ENCODE measurements at regions not wholly inside any gene's neighbourhood (a gene's known extent, or its start where the extent isn't known, plus 50 kb on each side); places are given as distances from the start of the nearest gene placed in this dataset.

DNA sequence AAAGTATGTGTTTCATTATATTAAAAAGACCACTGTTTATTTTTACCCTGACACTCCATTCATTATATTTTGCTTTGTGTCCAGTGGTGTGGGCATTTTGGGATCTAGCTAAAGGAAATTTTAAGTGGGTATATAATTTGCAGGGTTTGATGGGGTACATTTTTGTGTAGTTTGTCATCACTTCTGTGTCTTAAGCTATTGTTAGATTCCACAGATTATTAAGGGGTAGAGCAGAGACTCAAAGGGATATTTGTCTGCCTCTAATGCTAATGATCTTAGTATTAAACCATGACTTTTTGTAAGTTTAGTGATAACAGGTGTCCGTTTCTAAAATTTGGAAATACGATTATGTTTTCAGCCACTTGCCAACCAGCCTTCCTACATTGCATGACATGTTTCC is 731.6 kb downstream of the BRINP1 start:
- no peaks in the 10 kb centered on the region for H3K27me3 Mint-ChIP-seq (ENCODE audit: low read depth)

More for the DNA sequence above, 731.6 kb downstream of the BRINP1 start:
- no peaks in the 10 kb centered on the region for H3K4me1 ChIP-seq (ENCODE audit: insufficient read depth, low read length)
- WGBS (ENCODE audit: extremely low coverage, insufficient read length, low lambda C conversion rate), result no CpG with 5 or more reads among the region's 2 CpGs
- H2AFZ ChIP-seq (ENCODE audit: low read length), result no peak overlapping the region
- H2BK5ac ChIP-seq (ENCODE audit: insufficient read length, low read length), result no peak overlapping the region
- peaks cover 8 to 25% (median 10%) of the 10 kb centered on the region in 3 experiments for H3K36me3 Mint-ChIP-seq (ENCODE audit: insufficient read depth in 1 of 3, low read depth in 3 of 3)
- no peak overlapping the region for H2BK120ac ChIP-seq (ENCODE audit: low read depth, low read length, poor library complexity, severe bottlenecking)
- H4K8ac ChIP-seq (replicated peaks; ENCODE audit: insufficient read length, low read depth, low read length), result no peak overlapping the region
- no peaks in the 10 kb centered on the region for H4K20me1 ChIP-seq (ENCODE audit: control insufficient read depth, insufficient read depth, insufficient read length)
- H2BK12ac ChIP-seq (ENCODE audit: insufficient read length, low read depth, low read length), result no peak overlapping the region
- no peak overlapping the region for H2AK5ac ChIP-seq (ENCODE audit: insufficient read length, low read length)
- peaks cover 26 to 30% of the 10 kb centered on the region in 2 experiments for H3K9me3 Mint-ChIP-seq
- no peak overlapping the region for H3K4ac ChIP-seq (ENCODE audit: low read depth, low read length)
- H4K5ac ChIP-seq (ENCODE audit: insufficient read length, low read depth, low read length), result no peak overlapping the region
- H2BK15ac ChIP-seq (ENCODE audit: low read depth, low read length), result no peak overlapping the region
- no peak overlapping the region for H3K23ac ChIP-seq (ENCODE audit: insufficient read length, low read depth, low read length)
- H2BK20ac ChIP-seq (ENCODE audit: low read depth, low read length, poor library complexity, severe bottlenecking), result no peak overlapping the region
- no peaks in the 10 kb centered on the region for H3K23me2 ChIP-seq (ENCODE audit: insufficient read length, low read depth, low read length, poor library complexity, severe bottlenecking)
- no peak overlapping the region for H3K27ac Mint-ChIP-seq
- no peaks in the 10 kb centered on the region for H3K27me3 ChIP-seq (ENCODE audit: insufficient read depth, low read length)
- H3K9me3 ChIP-seq (ENCODE audit: control insufficient read depth, low read depth, low read length), result no peaks in the 10 kb centered on the region
- H3K14ac ChIP-seq (ENCODE audit: insufficient read depth, low read length), result no peak overlapping the region
- H3K9ac ChIP-seq (ENCODE audit: extremely low read depth, insufficient read length, low read length), result no peak overlapping the region
- H3K79me2 ChIP-seq (ENCODE audit: insufficient read depth, low read length), result no peaks in the 10 kb centered on the region
- no peak overlapping the region for H3K27ac ChIP-seq (ENCODE audit: insufficient read length, low read depth, low read length)
- H3K18ac ChIP-seq (ENCODE audit: insufficient read length, low read depth, low read length), result no peak overlapping the region
- H4K91ac ChIP-seq (ENCODE audit: insufficient read length, low read depth, low read length), result no peak overlapping the region
- no peak overlapping the region for H3K56ac ChIP-seq (ENCODE audit: insufficient read length, low read depth, low read length)
- H3K79me1 ChIP-seq (ENCODE audit: insufficient read depth, low read depth, low read length, poor library complexity, severe bottlenecking), result no peaks in the 10 kb centered on the region
- no peak for DNase-seq
- H3K4me3 Mint-ChIP-seq, result no peak overlapping the region
- TF ChIP-seq CTCF (conservative IDR thresholded peaks at IDR 0.05), result no peak
- H3T11ph ChIP-seq (ENCODE audit: low read length), result no peak overlapping the region
- H3K4me1 Mint-ChIP-seq, result no peaks in the 10 kb centered on the region
- H3K4me2 ChIP-seq (ENCODE audit: insufficient read depth, insufficient read length, low read length), result no peak overlapping the region

Measured in H9 (cell line).